HepG2 (cell line): ENCODE measurements at regions not wholly inside any gene's neighbourhood (a gene's known extent, or its start where the extent isn't known, plus 50 kb on each side); places are given as distances from the start of the nearest gene placed in this dataset.
"Not testable (repeated sequence)": the region's sequence is repeated elsewhere in the genome, so short reads cannot be mapped to it uniquely, and the experiment has no call there.

Experiments
- TF ChIP-seq, protein P1 (sequence below): sonication (generic); formaldehyde crosslinking; IDR thresholded peaks from 2 replicates; pipeline ENCODE4 v1.5.0; 2020; ENCODE audit warnings: mild to moderate bottlenecking, missing genetic modification reagents, moderate library complexity
- TF ChIP-seq, protein P2 (sequence below), 2 experiments: IDR thresholded peaks; 2 replicates each; pipeline ENCODE4 v1.6.1; 2011 to 2012; ENCODE audit warnings: low read length in 2 of 2, borderline replicate concordance in 1 of 2, low read depth in 1 of 2, mild to moderate bottlenecking in 1 of 2, moderate library complexity in 1 of 2

DNA sequence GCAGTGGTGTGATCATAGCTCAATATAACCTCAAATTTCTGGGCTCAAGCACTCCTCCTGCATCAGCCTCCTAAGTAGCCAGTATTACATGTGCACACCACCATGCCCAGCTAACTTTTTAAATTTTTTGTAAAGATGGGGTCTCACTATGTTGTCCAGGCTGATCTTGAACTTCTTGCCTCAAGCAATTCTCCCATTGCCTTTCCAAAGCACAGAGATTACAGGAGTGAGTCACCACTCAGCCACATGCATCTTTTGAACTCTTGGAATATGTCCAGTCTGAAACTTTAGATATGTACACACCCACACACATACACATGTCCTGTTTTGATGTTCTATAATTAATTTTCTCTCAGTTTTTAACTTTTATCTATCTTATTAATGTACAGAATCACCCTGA, 2163.5 kb upstream of the DEFB115 start:
- TF ChIP-seq, protein P1, sequence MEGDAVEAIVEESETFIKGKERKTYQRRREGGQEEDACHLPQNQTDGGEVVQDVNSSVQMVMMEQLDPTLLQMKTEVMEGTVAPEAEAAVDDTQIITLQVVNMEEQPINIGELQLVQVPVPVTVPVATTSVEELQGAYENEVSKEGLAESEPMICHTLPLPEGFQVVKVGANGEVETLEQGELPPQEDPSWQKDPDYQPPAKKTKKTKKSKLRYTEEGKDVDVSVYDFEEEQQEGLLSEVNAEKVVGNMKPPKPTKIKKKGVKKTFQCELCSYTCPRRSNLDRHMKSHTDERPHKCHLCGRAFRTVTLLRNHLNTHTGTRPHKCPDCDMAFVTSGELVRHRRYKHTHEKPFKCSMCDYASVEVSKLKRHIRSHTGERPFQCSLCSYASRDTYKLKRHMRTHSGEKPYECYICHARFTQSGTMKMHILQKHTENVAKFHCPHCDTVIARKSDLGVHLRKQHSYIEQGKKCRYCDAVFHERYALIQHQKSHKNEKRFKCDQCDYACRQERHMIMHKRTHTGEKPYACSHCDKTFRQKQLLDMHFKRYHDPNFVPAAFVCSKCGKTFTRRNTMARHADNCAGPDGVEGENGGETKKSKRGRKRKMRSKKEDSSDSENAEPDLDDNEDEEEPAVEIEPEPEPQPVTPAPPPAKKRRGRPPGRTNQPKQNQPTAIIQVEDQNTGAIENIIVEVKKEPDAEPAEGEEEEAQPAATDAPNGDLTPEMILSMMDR (CRISPR knock-in tag) = not testable (repeated sequence)
- TF ChIP-seq, protein P2, sequence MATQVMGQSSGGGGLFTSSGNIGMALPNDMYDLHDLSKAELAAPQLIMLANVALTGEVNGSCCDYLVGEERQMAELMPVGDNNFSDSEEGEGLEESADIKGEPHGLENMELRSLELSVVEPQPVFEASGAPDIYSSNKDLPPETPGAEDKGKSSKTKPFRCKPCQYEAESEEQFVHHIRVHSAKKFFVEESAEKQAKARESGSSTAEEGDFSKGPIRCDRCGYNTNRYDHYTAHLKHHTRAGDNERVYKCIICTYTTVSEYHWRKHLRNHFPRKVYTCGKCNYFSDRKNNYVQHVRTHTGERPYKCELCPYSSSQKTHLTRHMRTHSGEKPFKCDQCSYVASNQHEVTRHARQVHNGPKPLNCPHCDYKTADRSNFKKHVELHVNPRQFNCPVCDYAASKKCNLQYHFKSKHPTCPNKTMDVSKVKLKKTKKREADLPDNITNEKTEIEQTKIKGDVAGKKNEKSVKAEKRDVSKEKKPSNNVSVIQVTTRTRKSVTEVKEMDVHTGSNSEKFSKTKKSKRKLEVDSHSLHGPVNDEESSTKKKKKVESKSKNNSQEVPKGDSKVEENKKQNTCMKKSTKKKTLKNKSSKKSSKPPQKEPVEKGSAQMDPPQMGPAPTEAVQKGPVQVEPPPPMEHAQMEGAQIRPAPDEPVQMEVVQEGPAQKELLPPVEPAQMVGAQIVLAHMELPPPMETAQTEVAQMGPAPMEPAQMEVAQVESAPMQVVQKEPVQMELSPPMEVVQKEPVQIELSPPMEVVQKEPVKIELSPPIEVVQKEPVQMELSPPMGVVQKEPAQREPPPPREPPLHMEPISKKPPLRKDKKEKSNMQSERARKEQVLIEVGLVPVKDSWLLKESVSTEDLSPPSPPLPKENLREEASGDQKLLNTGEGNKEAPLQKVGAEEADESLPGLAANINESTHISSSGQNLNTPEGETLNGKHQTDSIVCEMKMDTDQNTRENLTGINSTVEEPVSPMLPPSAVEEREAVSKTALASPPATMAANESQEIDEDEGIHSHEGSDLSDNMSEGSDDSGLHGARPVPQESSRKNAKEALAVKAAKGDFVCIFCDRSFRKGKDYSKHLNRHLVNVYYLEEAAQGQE (IDR thresholded peaks at IDR 0.05; ENCODE audit: borderline replicate concordance in 1 of 2, low read depth in 1 of 2, low read length in 2 of 2) = not testable (repeated sequence)
